Skeletal muscle satellite cell (primary cell): ENCODE measurements at regions not wholly inside any gene's neighbourhood (a gene's known extent, or its start where the extent isn't known, plus 50 kb on each side); places are given as distances from the start of the nearest gene placed in this dataset.

Experiments
- H3K27me3 ChIP-seq: 2 replicates; pipeline ENCODE4 v1.7.0; 2013; ENCODE audit warnings: low read length; ENCODE audit not compliant: control insufficient read depth, insufficient read depth
- H3K36me3 ChIP-seq: 2 replicates; pipeline ENCODE4 v1.7.0; 2013; ENCODE audit warnings: mild to moderate bottlenecking, control low read depth, low read length; ENCODE audit not compliant: insufficient read depth
- H3K4me1 ChIP-seq: 2 replicates; pipeline ENCODE4 v1.7.0; 2013; ENCODE audit warnings: low read length; ENCODE audit not compliant: control insufficient read depth, insufficient read depth
- H3K4me2 ChIP-seq: 2 replicates; pipeline ENCODE4 v1.7.0; 2013; ENCODE audit warnings: mild to moderate bottlenecking, low read length
- H3K4me3 ChIP-seq: 2 replicates; pipeline ENCODE4 v1.7.0; 2013; ENCODE audit warnings: low read length
- H3K9ac ChIP-seq: 2 replicates; pipeline ENCODE4 v1.7.0; 2013; ENCODE audit warnings: mild to moderate bottlenecking, low read depth, low read length, moderate library complexity
- H3K9me3 ChIP-seq: replicated peaks from 2 replicates; pipeline ENCODE4 v1.7.0; 2013; ENCODE audit warnings: mild to moderate bottlenecking, control low read depth, low read length

- no peaks in the 10 kb centered on the region for H3K4me1 ChIP-seq
- H3K4me3 ChIP-seq: no peak overlapping the region
- H3K27me3 ChIP-seq: no peaks in the 10 kb centered on the region
- peaks cover 33% of the 10 kb centered on the region for H3K9me3 ChIP-seq
- H3K4me2 ChIP-seq: no peak overlapping the region
- no peaks in the 10 kb centered on the region for H3K36me3 ChIP-seq
- no peak overlapping the region for H3K9ac ChIP-seq
Observed at GRCh38 chr5:4082966-4083564, 487.4 kb downstream of the IRX1 start.

- Histone ChIP-seq H3K4me3 (no peak overlapping the region), H3K9ac (no peak overlapping the region), H3K36me3 (no peaks in the 10 kb centered on the region), H3K9me3 (peaks cover 36% of the 10 kb centered on the region), H3K4me2 (no peak overlapping the region), H3K4me1 (no peaks in the 10 kb centered on the region), H3K27me3 (no peaks in the 10 kb centered on the region)
Observed at GRCh38 chr5:4083591-4084337, 488.1 kb downstream of the IRX1 start.

- Histone ChIP-seq H3K4me1 (no peaks in the 10 kb centered on the region), H3K4me2 (no peak overlapping the region), H3K4me3 (no peak overlapping the region), H3K27me3 (no peaks in the 10 kb centered on the region), H3K9ac (no peak overlapping the region), H3K9me3 (peaks cover 30% of the 10 kb centered on the region), H3K36me3 (no peaks in the 10 kb centered on the region)
Observed at GRCh38 chr5:4086081-4086480, 490.4 kb downstream of the IRX1 start.

GRCh38 chr5:4087110-4087509 is 491.5 kb downstream of the IRX1 start:
- no peak overlapping the region for H3K9ac ChIP-seq
- H3K9me3 ChIP-seq: peaks cover 36% of the 10 kb centered on the region
- no peaks in the 10 kb centered on the region for H3K4me1 ChIP-seq
- H3K4me3 ChIP-seq: no peak overlapping the region
- no peaks in the 10 kb centered on the region for H3K36me3 ChIP-seq
- H3K4me2 ChIP-seq: no peak overlapping the region
- H3K27me3 ChIP-seq: no peaks in the 10 kb centered on the region

- Histone ChIP-seq H3K36me3 (no peaks in the 10 kb centered on the region), H3K4me2 (no peak overlapping the region), H3K4me1 (no peaks in the 10 kb centered on the region), H3K9ac (no peak overlapping the region), H3K4me3 (no peak overlapping the region), H3K27me3 (no peaks in the 10 kb centered on the region), H3K9me3 (peaks cover 42% of the 10 kb centered on the region)
Observed at GRCh38 chr5:4089087-4089486, 493.5 kb downstream of the IRX1 start.

- Histone ChIP-seq H3K36me3 (no peaks in the 10 kb centered on the region), H3K9me3 (peaks cover 22% of the 10 kb centered on the region), H3K9ac (no peak overlapping the region), H3K4me1 (no peaks in the 10 kb centered on the region), H3K4me3 (no peak overlapping the region), H3K27me3 (no peaks in the 10 kb centered on the region), H3K4me2 (no peak overlapping the region)
Observed at GRCh38 chr5:4093236-4093635, 497.6 kb downstream of the IRX1 start.

GRCh38 chr5:4093970-4094369 is 498.3 kb downstream of the IRX1 start:
- H3K4me3 ChIP-seq: no peak overlapping the region
- H3K27me3 ChIP-seq: no peaks in the 10 kb centered on the region

GRCh38 chr5:4095918-4096630 is 500.4 kb downstream of the IRX1 start:
- no peaks in the 10 kb centered on the region for H3K27me3 ChIP-seq
- H3K4me1 ChIP-seq: no peaks in the 10 kb centered on the region
- no peak overlapping the region for H3K4me3 ChIP-seq
- no peak overlapping the region for H3K4me2 ChIP-seq
- H3K36me3 ChIP-seq: no peaks in the 10 kb centered on the region
- H3K9ac ChIP-seq: no peak overlapping the region
- peaks cover 16% of the 10 kb centered on the region for H3K9me3 ChIP-seq

More at GRCh38 chr5:4093970-4094369, 498.3 kb downstream of the IRX1 start:
- Histone ChIP-seq H3K9ac (no peak overlapping the region), H3K36me3 (no peaks in the 10 kb centered on the region), H3K4me1 (no peaks in the 10 kb centered on the region), H3K4me2 (no peak overlapping the region), H3K9me3 (peaks cover 18% of the 10 kb centered on the region)

GRCh38 chr5:4097199-4097598 is 501.6 kb downstream of the IRX1 start:
- no peaks in the 10 kb centered on the region for H3K27me3 ChIP-seq
- H3K9ac ChIP-seq: no peak overlapping the region
- H3K4me2 ChIP-seq: no peak overlapping the region
- H3K36me3 ChIP-seq: no peaks in the 10 kb centered on the region
- no peak overlapping the region for H3K4me3 ChIP-seq
- H3K9me3 ChIP-seq: peaks cover 9% of the 10 kb centered on the region
- no peaks in the 10 kb centered on the region for H3K4me1 ChIP-seq

GRCh38 chr5:4098226-4098625 is 502.6 kb downstream of the IRX1 start:
- Histone ChIP-seq H3K27me3 (no peaks in the 10 kb centered on the region), H3K9ac (no peak overlapping the region), H3K4me2 (no peak overlapping the region), H3K4me1 (no peaks in the 10 kb centered on the region), H3K36me3 (no peaks in the 10 kb centered on the region), H3K9me3 (peaks cover 8% of the 10 kb centered on the region), H3K4me3 (no peak overlapping the region)

- Histone ChIP-seq H3K4me2 (no peak overlapping the region), H3K27me3 (no peaks in the 10 kb centered on the region)
Observed at GRCh38 chr5:4099386-4099785, 503.8 kb downstream of the IRX1 start.

More at GRCh38 chr5:4099386-4099785, 503.8 kb downstream of the IRX1 start:
- H3K4me3 ChIP-seq: no peak overlapping the region
- H3K9me3 ChIP-seq: peaks cover 6% of the 10 kb centered on the region
- H3K36me3 ChIP-seq: no peaks in the 10 kb centered on the region
- no peaks in the 10 kb centered on the region for H3K4me1 ChIP-seq
- no peak overlapping the region for H3K9ac ChIP-seq
